IMR-90 (cell line): ENCODE measurements at regions not wholly inside any gene's neighbourhood (a gene's known extent, or its start where the extent isn't known, plus 50 kb on each side); places are given as distances from the start of the nearest gene placed in this dataset.

Experiments
- ATAC-seq: fragments of 200-7000 bp; cut with Tn5 transposase; 2 replicates; pipeline ENCODE4 v1.9.1; 2020; ENCODE audit warnings: low read depth, mild to moderate bottlenecking, moderate library complexity
- BruUV-seq: library from RNA; stranded (reverse); fragments of 400-500 nt; replicated peaks from 2 replicates; lab custom pipeline; 2021; lab: Mats Ljungman, UMichigan
- CTCF ChIA-PET: fragments of 300-600 bp; formaldehyde crosslinking; extraction: SDS; loops from one replicate; lab custom pipeline; 2021; ENCODE audit warnings: antibody characterized with exemption; lab: Yijun Ruan, JAX
- POLR2A ChIA-PET: fragments of 300-600 bp; sonication (Branson Sonifier 250); formaldehyde crosslinking; loops from one replicate; lab custom pipeline; 2022; ENCODE audit warnings: antibody characterized with exemption; ENCODE audit not compliant: unreplicated experiment; lab: Charles Lee
- DNase-seq: peaks from one replicate; pipeline ENCODE4 v3.0.0; 2013
- H2AFZ ChIP-seq: replicated peaks from 2 replicates; pipeline ENCODE3; 2013; ENCODE audit warnings: low read length, mild to moderate bottlenecking; ENCODE audit not compliant: poor library complexity
- H2AK5ac ChIP-seq: 2 replicates; pipeline ENCODE4 v1.6.1; 2013; ENCODE audit warnings: low read depth, low read length, inconsistent platforms
- H2AK9ac ChIP-seq: replicated peaks from 2 replicates; pipeline ENCODE3; 2013; ENCODE audit warnings: mild to moderate bottlenecking, low read depth, low read length, moderate library complexity; ENCODE audit not compliant: poor library complexity
- H2BK120ac ChIP-seq: 2 replicates; pipeline ENCODE4 v1.6.1; 2013; ENCODE audit warnings: low read depth, low read length, inconsistent platforms
- H2BK15ac ChIP-seq: 3 replicates; pipeline ENCODE4 v1.6.1; 2013; ENCODE audit warnings: low read depth, low read length, inconsistent platforms
- H2BK20ac ChIP-seq: 2 replicates; pipeline ENCODE4 v1.6.1; 2013; ENCODE audit warnings: low read depth, mild to moderate bottlenecking, inconsistent platforms, low read length, moderate library complexity
- H2BK5ac ChIP-seq: 2 replicates; pipeline ENCODE4 v1.6.1; 2013; ENCODE audit warnings: mild to moderate bottlenecking, low read depth, low read length, inconsistent platforms; ENCODE audit not compliant: poor library complexity, severe bottlenecking
- H3K14ac ChIP-seq: replicated peaks from 2 replicates; pipeline ENCODE4 v1.6.1; 2013; ENCODE audit warnings: low read depth, low read length, inconsistent platforms
- H3K18ac ChIP-seq: 2 replicates; pipeline ENCODE4 v1.6.1; 2013; ENCODE audit warnings: low read depth, low read length, control low read depth
- H3K23ac ChIP-seq: 2 replicates; pipeline ENCODE4 v1.6.1; 2013; ENCODE audit warnings: low read depth, low read length, inconsistent platforms
- H3K27ac ChIP-seq: 2 replicates; pipeline ENCODE4 v1.5.1; 2013; ENCODE audit warnings: mild to moderate bottlenecking, control low read depth, low read length; ENCODE audit not compliant: insufficient read depth
- H3K27me3 ChIP-seq: 2 replicates; pipeline ENCODE4 v1.6.1; 2013; ENCODE audit warnings: low read length; ENCODE audit not compliant: control insufficient read depth, insufficient read depth
- H3K36me3 ChIP-seq: 2 replicates; pipeline ENCODE4 v1.6.1; 2013; ENCODE audit warnings: low read length, mixed read lengths; ENCODE audit not compliant: control insufficient read depth, insufficient read depth
- H3K4ac ChIP-seq: 2 replicates; pipeline ENCODE4 v1.6.1; 2013; ENCODE audit warnings: low read depth, low read length, inconsistent platforms
- H3K4me1 ChIP-seq: 2 replicates; pipeline ENCODE4 v1.6.1; 2013; ENCODE audit warnings: low read length, mixed read lengths; ENCODE audit not compliant: control insufficient read depth, insufficient read depth
- H3K4me2 ChIP-seq: 2 replicates; pipeline ENCODE4 v1.6.1; 2013; ENCODE audit warnings: low read depth, mild to moderate bottlenecking, control low read depth, low read length, moderate library complexity
- H3K4me3 ChIP-seq: 2 replicates; pipeline ENCODE4 v1.5.1; 2013; ENCODE audit warnings: low read depth, mild to moderate bottlenecking, control low read depth, low read length, moderate library complexity; ENCODE audit not compliant: insufficient read depth
- H3K56ac ChIP-seq: 2 replicates; pipeline ENCODE4 v1.6.1; 2013; ENCODE audit warnings: low read length, inconsistent platforms; ENCODE audit not compliant: insufficient read depth; ENCODE audit errors: extremely low read depth
- H3K79me1 ChIP-seq, 2 experiments: 2 replicates each; pipeline ENCODE4 v1.6.1; 2013; ENCODE audit warnings: low read length in 2 of 2, inconsistent platforms in 1 of 2, low read depth in 1 of 2
- H3K9ac ChIP-seq: 2 replicates; pipeline ENCODE4 v1.6.1; 2013; ENCODE audit warnings: low read depth, low read length, control low read depth
- H3K9me1 ChIP-seq: 2 replicates; pipeline ENCODE4 v1.6.1; 2013; ENCODE audit warnings: low read length, inconsistent platforms; ENCODE audit not compliant: insufficient read depth
- H3K9me3 ChIP-seq: 2 replicates; pipeline ENCODE4 v1.6.1; 2013; ENCODE audit warnings: low read length; ENCODE audit not compliant: control insufficient read depth, insufficient read depth
- H4K20me1 ChIP-seq: 2 replicates; pipeline ENCODE4 v1.6.1; 2013; ENCODE audit warnings: low read length, inconsistent platforms; ENCODE audit not compliant: insufficient read depth
- H4K5ac ChIP-seq: 2 replicates; pipeline ENCODE4 v1.6.1; 2013; ENCODE audit warnings: mild to moderate bottlenecking, low read depth, low read length, control low read depth
- H4K8ac ChIP-seq, 2 experiments: 2 replicates each; pipeline ENCODE4 v1.6.1; 2013; ENCODE audit warnings: low read depth in 2 of 2, low read length in 2 of 2, control low read depth in 1 of 2, inconsistent platforms in 1 of 2
- H4K91ac ChIP-seq: 2 replicates; pipeline ENCODE4 v1.6.1; 2013; ENCODE audit warnings: low read depth, low read length, inconsistent platforms; ENCODE audit not compliant: insufficient read depth
- CEBPB ChIP-seq: IDR thresholded peaks from 2 replicates; pipeline ENCODE4 v1.6.1; 2012; ENCODE audit warnings: low read depth, low read length, improper control_type of control experiment
- FOS ChIP-seq: fragments of 150-350 bp; IDR thresholded peaks from 2 replicates; pipeline ENCODE4 v1.6.1; 2016; ENCODE audit warnings: low read depth, low read length
- MAFK ChIP-seq: IDR thresholded peaks from 2 replicates; pipeline ENCODE4 v1.6.1; 2012; ENCODE audit warnings: low read depth, low read length, improper control_type of control experiment
- MAZ ChIP-seq: IDR thresholded peaks from 2 replicates; pipeline ENCODE4 v1.6.1; 2012; ENCODE audit warnings: low read depth, mild to moderate bottlenecking, low read length, improper control_type of control experiment, moderate library complexity, borderline replicate concordance
- RFX5 ChIP-seq: IDR thresholded peaks from 2 replicates; pipeline ENCODE4 v1.8.0; 2012; ENCODE audit warnings: low read depth, mild to moderate bottlenecking, low read length, moderate library complexity
- WGBS, 2 experiments: methylation state at CpG; one replicate each; pipeline versions ENCODE4 v1.1.5 to v1.1.7; 2013; ENCODE audit warnings: missing lambda C conversion rate in 2 of 2; ENCODE audit not compliant: insufficient read length in 1 of 2; ENCODE audit errors: extremely low coverage in 2 of 2; 5-methylcytosine and 5-hydroxymethylcytosine counted together
- dilution Hi-C: fragments of 300-500 bp; cut with HindIII; formaldehyde crosslinking; loops from one replicate; pipeline ENCODE4 v1.14.3; 2018; ENCODE audit warnings: low sequenced_read_pairs; ENCODE audit not compliant: unreplicated experiment
- in situ Hi-C: fragments of 300-500 bp; cut with MboI; formaldehyde crosslinking; loops from 3 replicates; pipeline ENCODE4 v1.14.3; 2019; ENCODE audit warnings: low sequenced_read_pairs, inconsistent platforms, mixed read lengths
- intact Hi-C: fragments of 100-400 bp; cut with micrococcal nuclease; formaldehyde crosslinking; loops from 2 replicates; pipeline ENCODE4 v1.10.0; 2022

DNA sequence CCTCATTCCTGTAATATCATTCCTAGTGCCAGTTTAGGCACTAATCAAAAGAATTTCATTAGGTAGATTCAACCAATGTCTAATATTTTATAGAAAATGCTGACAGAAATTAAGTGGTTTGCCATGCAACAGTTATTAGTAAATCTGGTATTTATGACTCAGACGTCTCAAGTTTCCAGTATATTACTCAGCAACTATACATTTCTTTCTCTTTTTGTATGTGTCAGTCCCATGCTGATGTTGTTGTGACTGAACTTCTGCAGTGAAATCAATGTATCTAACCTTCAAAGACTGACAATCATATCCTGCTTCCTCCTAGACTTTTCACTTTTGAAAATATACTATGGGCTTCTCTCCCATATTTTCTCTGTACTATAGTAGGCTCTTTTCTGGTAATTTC, 822.5 kb downstream of the NR2F1-AS1 start:
- no CpG with 5 or more reads among the region's 1 CpG for WGBS, 2 experiments
- no peak overlapping the region for H3K4me3 ChIP-seq
- H4K8ac ChIP-seq = no peak overlapping the region
- no peak overlapping the region for H2AFZ ChIP-seq
- peaks cover 4% of the 10 kb centered on the region; the same call in 1 of the 2 replicates for H3K4me1 ChIP-seq
- DNase-seq (peak; percentile 82), ATAC-seq (peak; percentile 76)
- no peaks in the 10 kb centered on the region for H3K9me3 ChIP-seq
- no peaks in the 10 kb centered on the region for H4K20me1 ChIP-seq
- H3K36me3 ChIP-seq = no peaks in the 10 kb centered on the region
- no peak overlapping the region; the same call in 1 of the 2 replicates for H3K18ac ChIP-seq
- no peak overlapping the region for H3K27ac ChIP-seq
- no peaks in the 10 kb centered on the region for H3K9me1 ChIP-seq
- H3K14ac ChIP-seq = no peak overlapping the region
- no peak overlapping the region for H4K91ac ChIP-seq
- in situ Hi-C loops = no loop called here
- peak overlapping the region; percentile 35; the same call in 1 of the 2 replicates for H3K4me2 ChIP-seq
- H4K5ac ChIP-seq = no peak overlapping the region
- H3K79me1 ChIP-seq = no peaks in the 10 kb centered on the region
- H3K27me3 ChIP-seq = no peaks in the 10 kb centered on the region
- H2BK120ac ChIP-seq = no peak overlapping the region
- CTCF ChIA-PET = no interaction called here
- H3K56ac ChIP-seq = no peak overlapping the region
- intact Hi-C loops = no loop called here
- TF ChIP-seq MAFK = peak; percentile 40
- no peak for TF ChIP-seq RFX5
- peak; percentile 25; the same call in 1 of the 2 replicates for TF ChIP-seq CEBPB
- TF ChIP-seq FOS = peak; percentile 72; the same call in 1 of the 2 replicates
- TF ChIP-seq MAZ = no peak
- H3K9ac ChIP-seq = no peak overlapping the region
- no peak overlapping the region for H3K23ac ChIP-seq
- H2AK9ac ChIP-seq = no peak overlapping the region
- no peak overlapping the region; the same call in 1 of the 2 replicates for H2BK20ac ChIP-seq
- no peak overlapping the region for H2AK5ac ChIP-seq
- no TSS peak for BruUV-seq
- POLR2A ChIA-PET = no interaction called here
- H3K4ac ChIP-seq = no peak overlapping the region
- H2BK15ac ChIP-seq = no peak overlapping the region
- dilution Hi-C loops = no loop called here
- peak overlapping the region; percentile 0 for H2BK5ac ChIP-seq
